Sigmoid colon (tissue), 6 donors: ENCODE measurements at regions not wholly inside any gene's neighbourhood (a gene's known extent, or its start where the extent isn't known, plus 50 kb on each side); places are given as distances from the start of the nearest gene placed in this dataset.

Experiments
- DNase-seq: peaks from one replicate; pipeline ENCODE4 v3.0.0-alpha.2; 2019
- H3K27ac ChIP-seq, 4 donors: fragments of 200-600 bp; sonication (generic); one replicate each; pipeline ENCODE4 v1.5.1; 2016 to 2019; ENCODE audit warnings: mild to moderate bottlenecking in 1 of 4
- H3K27me3 ChIP-seq, 3 donors: fragments of 200-600 bp; sonication (generic); one replicate each; pipeline ENCODE4 v1.5.1; 2019; ENCODE audit warnings: mild to moderate bottlenecking in 1 of 3
- H3K36me3 ChIP-seq, 4 donors: fragments of 200-600 bp; sonication (generic); one replicate each; pipeline ENCODE4 v1.5.1; 2016 to 2019
- H3K4me1 ChIP-seq, 4 donors: fragments of 200-600 bp; sonication (generic); one replicate each; pipeline ENCODE4 v1.5.1; 2017 to 2019
- H3K4me3 ChIP-seq, 4 donors: fragments of 200-600 bp; sonication (generic); one replicate each; pipeline ENCODE4 v1.5.1; 2017 to 2019; ENCODE audit warnings: mild to moderate bottlenecking in 2 of 4, moderate library complexity in 1 of 4
- H3K9me3 ChIP-seq, 4 donors: fragments of 200-600 bp in 3 of 4; sonication (generic) in 3 of 4; one replicate each; pipeline versions ENCODE4 v1.5.1 to v1.6.1; 2013 to 2019
- EP300 ChIP-seq, 4 donors: sonication (generic); formaldehyde crosslinking; IDR thresholded peaks; one replicate each; pipeline ENCODE4 v1.6.1; 2017; ENCODE audit warnings: antibody characterized with exemption in 4 of 4
- POLR2A ChIP-seq, 2 donors: fragments of 450-650 bp; IDR thresholded peaks; one replicate each; pipeline ENCODE4 v1.6.1; 2016; ENCODE audit warnings: antibody characterized with exemption in 2 of 2, mild to moderate bottlenecking in 2 of 2, moderate library complexity in 2 of 2
- POLR2AphosphoS5 ChIP-seq, 4 donors: sonication (generic); formaldehyde crosslinking; IDR thresholded peaks; one replicate each; pipeline ENCODE4 v1.6.1; 2017; ENCODE audit warnings: antibody characterized with exemption in 4 of 4
- WGBS, 2 donors: extraction: QIAGEN DNeasy Blood & Tissue Kit; methylation state at CpG; one replicate each; pipeline ENCODE4 v1.1.7; 2013; 5-methylcytosine and 5-hydroxymethylcytosine counted together
- intact Hi-C: fragments of 100-400 bp; cut with DNase I; formaldehyde crosslinking; loops from one replicate; pipeline ENCODE4 v1.15.1; 2023
- TF ChIP-seq, protein P1 (sequence below), 4 experiments: fragments of 450-650 bp in 3 of 4; fragments of 200-600 bp in 1 of 4; IDR thresholded peaks; one replicate each; pipeline ENCODE4 v1.5.1; 2016 to 2019; ENCODE audit warnings: antibody characterized with exemption in 4 of 4, mild to moderate bottlenecking in 3 of 4, moderate library complexity in 2 of 4
- donor health status: healthy with polysubstance abuse.
- donor health status: healthy.

DNA sequence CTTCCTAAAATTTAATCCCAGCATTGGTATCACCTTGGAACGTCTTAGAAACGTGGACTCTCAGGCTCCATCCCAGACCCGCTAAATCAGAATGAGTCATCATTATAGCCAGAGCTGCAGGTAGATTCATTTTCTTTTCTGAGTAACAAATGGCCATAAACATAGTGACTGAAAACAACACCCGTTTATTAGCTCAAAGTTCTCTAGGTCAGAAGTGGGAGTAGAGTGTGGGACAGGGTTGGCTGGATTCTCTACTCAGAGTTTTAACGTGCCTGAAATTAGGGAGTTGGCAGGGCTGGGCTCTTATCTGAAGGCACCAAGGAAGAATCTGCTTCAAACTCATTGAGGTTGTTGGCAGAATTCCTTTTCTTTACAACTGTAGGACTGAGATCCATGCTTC lies 101.8 kb upstream of the C1QTNF7 start:
- TF ChIP-seq POLR2AphosphoS5 (IDR thresholded peaks at IDR 0.05) (no peak), EP300 (IDR thresholded peaks at IDR 0.05) (no peak)
- TF ChIP-seq, protein P1, sequence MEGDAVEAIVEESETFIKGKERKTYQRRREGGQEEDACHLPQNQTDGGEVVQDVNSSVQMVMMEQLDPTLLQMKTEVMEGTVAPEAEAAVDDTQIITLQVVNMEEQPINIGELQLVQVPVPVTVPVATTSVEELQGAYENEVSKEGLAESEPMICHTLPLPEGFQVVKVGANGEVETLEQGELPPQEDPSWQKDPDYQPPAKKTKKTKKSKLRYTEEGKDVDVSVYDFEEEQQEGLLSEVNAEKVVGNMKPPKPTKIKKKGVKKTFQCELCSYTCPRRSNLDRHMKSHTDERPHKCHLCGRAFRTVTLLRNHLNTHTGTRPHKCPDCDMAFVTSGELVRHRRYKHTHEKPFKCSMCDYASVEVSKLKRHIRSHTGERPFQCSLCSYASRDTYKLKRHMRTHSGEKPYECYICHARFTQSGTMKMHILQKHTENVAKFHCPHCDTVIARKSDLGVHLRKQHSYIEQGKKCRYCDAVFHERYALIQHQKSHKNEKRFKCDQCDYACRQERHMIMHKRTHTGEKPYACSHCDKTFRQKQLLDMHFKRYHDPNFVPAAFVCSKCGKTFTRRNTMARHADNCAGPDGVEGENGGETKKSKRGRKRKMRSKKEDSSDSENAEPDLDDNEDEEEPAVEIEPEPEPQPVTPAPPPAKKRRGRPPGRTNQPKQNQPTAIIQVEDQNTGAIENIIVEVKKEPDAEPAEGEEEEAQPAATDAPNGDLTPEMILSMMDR (IDR thresholded peaks at IDR 0.05): no peak
- H3K36me3 ChIP-seq: no peaks in the 10 kb centered on the region
- no peaks in the 10 kb centered on the region for H3K27me3 ChIP-seq
- H3K27ac ChIP-seq: no peak overlapping the region
- peaks cover 0 to 15% (median 5%) of the 10 kb centered on the region in 4 donors for H3K4me1 ChIP-seq
- 16 to 61% methylated on average over 5 of the region's 5 CpGs for WGBS, 2 donors
- H3K4me3 ChIP-seq: no peak overlapping the region
- DNase-seq: no peak
- intact Hi-C loops: no loop called here
- no peaks in the 10 kb centered on the region for H3K9me3 ChIP-seq

DNA sequence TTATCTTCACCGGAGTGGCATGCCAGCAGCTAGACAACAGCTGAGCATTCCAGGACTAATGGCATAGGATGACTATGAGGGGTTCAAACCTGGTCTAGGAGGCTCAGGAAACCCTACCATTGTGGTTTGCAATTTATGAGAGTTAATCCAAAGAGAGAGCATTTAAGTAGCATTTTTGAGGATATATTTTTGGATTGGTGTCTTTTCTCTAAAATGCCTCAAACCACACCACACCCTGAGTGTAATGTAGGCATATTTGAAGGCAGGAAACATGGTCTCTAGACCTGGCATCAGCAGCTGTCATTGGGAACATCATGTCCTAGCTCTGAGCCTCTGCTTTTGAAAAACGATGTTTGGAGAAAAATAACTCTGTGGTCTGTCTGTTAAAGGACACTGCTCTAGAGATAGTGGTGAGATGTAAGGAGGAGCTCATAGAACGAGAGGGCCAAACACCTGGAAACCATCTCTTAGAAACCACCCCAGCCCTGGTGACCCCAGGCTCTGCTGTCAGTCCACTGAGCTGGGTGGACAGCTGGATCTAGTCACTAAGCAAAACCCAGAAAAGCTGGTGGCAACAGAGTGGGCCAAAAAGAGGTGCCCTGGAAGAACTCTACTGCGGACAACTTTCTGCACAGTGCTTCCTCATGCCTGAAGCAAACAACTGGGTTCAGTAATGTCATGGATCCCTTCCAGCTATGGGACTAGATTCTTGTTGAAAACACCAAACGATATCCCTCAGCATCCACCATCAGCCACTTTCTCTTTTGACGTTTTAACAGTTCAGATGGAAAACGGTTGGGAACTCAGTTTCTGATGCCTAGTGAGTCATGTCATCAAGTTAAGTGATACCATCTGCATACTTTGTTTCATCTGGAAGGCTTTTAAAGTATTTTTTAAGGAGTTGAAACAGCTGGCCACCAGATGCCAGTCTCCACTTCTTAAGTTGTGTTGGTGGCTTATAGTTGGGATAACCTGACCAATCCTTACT lies 100.2 kb upstream of the C1QTNF7 start:
- Histone ChIP-seq H3K27ac (peak overlapping the region in 1 of 4 donors; percentile 14), H3K9me3 (no peaks in the 10 kb centered on the region), H3K4me3 (no peak overlapping the region), H3K36me3 (no peaks in the 10 kb centered on the region), H3K27me3 (no peaks in the 10 kb centered on the region), H3K4me1 (peaks cover 0 to 7% (median 3%) of the 10 kb centered on the region in 4 donors)
- no peak for DNase-seq
- TF ChIP-seq POLR2AphosphoS5 (IDR thresholded peaks at IDR 0.05): peak in 3 of 4 donors; percentile 35 to 65 (median 40)
- TF ChIP-seq, protein P1 (IDR thresholded peaks at IDR 0.05): no peak
- intact Hi-C loops: no loop called here
- 74% methylated on average over 7 of the region's 7 CpGs for WGBS, 2 donors

DNA sequence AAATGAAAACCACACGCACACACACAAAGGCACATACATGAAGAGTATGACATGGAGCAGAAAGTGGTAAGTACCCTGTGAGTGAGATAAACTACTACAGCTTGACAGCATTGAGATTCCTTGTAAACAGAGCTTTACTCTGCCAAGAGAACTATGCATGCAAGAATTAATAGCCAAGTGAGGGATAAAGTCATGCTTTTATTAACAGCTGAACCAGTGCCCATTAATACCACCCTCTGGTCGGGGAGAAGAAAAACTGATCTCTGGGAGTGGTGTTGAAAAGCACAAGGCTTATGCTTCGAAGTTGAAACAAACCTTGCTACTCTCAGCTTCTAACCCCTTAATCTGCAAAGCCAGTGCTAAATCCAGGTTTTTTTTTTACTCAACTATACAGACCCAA lies 95.9 kb upstream of the C1QTNF7 start:
- H3K27me3 ChIP-seq: no peaks in the 10 kb centered on the region
- no peaks in the 10 kb centered on the region for H3K36me3 ChIP-seq
- no peak overlapping the region for H3K4me3 ChIP-seq
- intact Hi-C loops: no loop called here
- no peak overlapping the region for H3K27ac ChIP-seq
- WGBS, 2 donors: 65 to 75% methylated on average over 3 of the region's 3 CpGs
- no peaks in the 10 kb centered on the region for H3K9me3 ChIP-seq
- TF ChIP-seq EP300 (IDR thresholded peaks at IDR 0.05): no peak
- TF ChIP-seq, protein P1 (IDR thresholded peaks at IDR 0.05): no peak
- TF ChIP-seq POLR2AphosphoS5 (IDR thresholded peaks at IDR 0.05): no peak
- no peak for TF ChIP-seq POLR2A (IDR thresholded peaks at IDR 0.05)
- H3K4me1 ChIP-seq: peaks cover 0 to 17% (median 7%) of the 10 kb centered on the region in 4 donors
- DNase-seq: no peak

DNA sequence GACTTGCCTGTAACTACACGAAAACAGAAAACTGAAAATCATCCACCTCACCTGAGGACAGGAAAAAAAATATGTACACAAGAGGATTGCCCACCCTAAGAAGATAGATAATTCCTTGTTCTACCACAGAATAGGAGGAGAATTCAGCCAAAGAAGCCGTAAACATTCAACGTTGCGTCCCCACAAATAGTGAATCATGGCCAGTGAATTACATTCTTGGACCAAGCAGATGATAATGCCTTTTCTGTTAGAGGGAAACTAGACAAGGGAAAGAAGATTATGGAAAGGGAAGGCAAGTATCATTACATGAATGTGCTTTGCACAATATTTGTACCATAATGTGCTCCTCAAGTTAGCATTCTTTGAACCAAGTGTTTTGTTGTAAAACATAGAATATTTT lies 95.5 kb upstream of the C1QTNF7 start:
- no peak overlapping the region for H3K27ac ChIP-seq

More for the DNA sequence above, 95.5 kb upstream of the C1QTNF7 start:
- Histone ChIP-seq H3K36me3 (no peaks in the 10 kb centered on the region), H3K9me3 (no peaks in the 10 kb centered on the region), H3K27me3 (no peaks in the 10 kb centered on the region), H3K4me1 (peaks cover 0 to 18% (median 7%) of the 10 kb centered on the region in 4 donors), H3K4me3 (no peak overlapping the region)
- intact Hi-C loops: no loop called here
- 83% methylated on average over 4 of the region's 4 CpGs for WGBS, 2 donors
- TF ChIP-seq POLR2AphosphoS5 (IDR thresholded peaks at IDR 0.05): no peak
- TF ChIP-seq POLR2A (IDR thresholded peaks at IDR 0.05): no peak
- TF ChIP-seq, protein P1 (IDR thresholded peaks at IDR 0.05): no peak
- TF ChIP-seq EP300 (IDR thresholded peaks at IDR 0.05): no peak
- DNase-seq: no peak
